ENCODE measurements at regions not wholly inside any gene's neighbourhood (a gene's known extent, or its start where the extent isn't known, plus 50 kb on each side); places are given as distances from the start of the nearest gene placed in this dataset.

DNA sequence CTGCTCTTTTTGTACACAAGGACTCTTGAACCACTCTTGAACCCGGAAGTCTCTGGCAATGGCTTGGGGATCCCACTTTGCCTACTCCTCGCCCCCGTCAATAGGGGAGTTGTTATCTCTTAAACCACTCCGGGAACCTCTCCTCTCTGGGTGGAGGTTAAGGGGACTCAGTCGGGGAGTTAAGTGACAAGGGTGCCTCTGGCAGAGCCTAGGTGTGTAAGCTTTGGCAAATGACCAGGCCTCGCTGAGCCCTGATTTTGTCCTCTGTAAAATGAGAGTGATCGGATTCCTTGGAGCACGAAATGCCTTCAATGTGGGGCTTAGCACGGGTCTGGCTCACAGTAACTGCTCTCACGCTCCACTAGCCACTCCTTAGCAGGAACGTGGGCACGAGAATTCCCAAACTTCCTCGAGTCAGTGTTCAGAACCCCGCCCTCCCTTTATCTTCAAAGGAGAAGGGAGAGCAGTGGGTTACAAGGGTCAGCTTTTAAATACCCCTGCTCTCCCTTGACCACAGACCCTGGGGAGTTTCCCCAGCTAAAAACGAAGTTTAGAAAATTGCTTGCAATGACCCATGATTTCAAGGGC, 193.3 kb downstream of the KATNAL1 start:
- Histone ChIP-seq H3K36me3 (ENCODE audit: low read depth, missing control alignments) (no peaks in the 10 kb centered on the region), H3K27ac (peak overlapping the region in 1 of 2 donors; percentile 62), H3K4me1 (peaks cover 19% of the 10 kb centered on the region), H3K4me3 (peak overlapping the region; percentile 54 to 62), H3K9me3 (no peaks in the 10 kb centered on the region), H3K27me3 (no peaks in the 10 kb centered on the region)
- TF ChIP-seq, protein P1, sequence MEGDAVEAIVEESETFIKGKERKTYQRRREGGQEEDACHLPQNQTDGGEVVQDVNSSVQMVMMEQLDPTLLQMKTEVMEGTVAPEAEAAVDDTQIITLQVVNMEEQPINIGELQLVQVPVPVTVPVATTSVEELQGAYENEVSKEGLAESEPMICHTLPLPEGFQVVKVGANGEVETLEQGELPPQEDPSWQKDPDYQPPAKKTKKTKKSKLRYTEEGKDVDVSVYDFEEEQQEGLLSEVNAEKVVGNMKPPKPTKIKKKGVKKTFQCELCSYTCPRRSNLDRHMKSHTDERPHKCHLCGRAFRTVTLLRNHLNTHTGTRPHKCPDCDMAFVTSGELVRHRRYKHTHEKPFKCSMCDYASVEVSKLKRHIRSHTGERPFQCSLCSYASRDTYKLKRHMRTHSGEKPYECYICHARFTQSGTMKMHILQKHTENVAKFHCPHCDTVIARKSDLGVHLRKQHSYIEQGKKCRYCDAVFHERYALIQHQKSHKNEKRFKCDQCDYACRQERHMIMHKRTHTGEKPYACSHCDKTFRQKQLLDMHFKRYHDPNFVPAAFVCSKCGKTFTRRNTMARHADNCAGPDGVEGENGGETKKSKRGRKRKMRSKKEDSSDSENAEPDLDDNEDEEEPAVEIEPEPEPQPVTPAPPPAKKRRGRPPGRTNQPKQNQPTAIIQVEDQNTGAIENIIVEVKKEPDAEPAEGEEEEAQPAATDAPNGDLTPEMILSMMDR (IDR thresholded peaks at IDR 0.05), result no peak
- TF ChIP-seq POLR2A (IDR thresholded peaks at IDR 0.05), result no peak
- peak; percentile 38 for DNase-seq
- intact Hi-C loops (cut with DNase I; ENCODE audit: low total_unique reads), result loop anchor here (10.0 kb wide), 2 partner anchors 339 to 609 kb away; no protein-coding TSS in a partner anchor
- 21 to 25% methylated on average over 10 to 15 of the region's 15 CpGs for WGBS, 2 donors

DNA sequence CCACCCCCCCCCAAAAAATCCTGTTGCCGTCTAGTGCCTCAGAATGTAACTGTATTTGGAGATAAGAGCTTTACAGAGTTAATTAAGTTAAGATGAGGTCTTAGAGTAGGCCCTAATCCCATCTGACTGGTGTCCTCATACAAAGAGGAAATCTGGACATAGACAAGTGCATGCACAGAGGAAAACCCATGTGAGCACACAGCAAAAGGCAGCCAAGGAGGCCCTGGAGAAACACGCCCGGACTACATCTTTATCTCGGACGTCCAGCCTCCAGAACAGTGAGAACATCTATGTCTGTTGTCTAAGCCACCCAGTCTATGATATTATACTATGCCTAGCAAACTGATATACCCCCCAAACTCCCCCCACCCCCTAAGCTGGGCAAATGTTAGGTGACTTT, 193.8 kb downstream of the KATNAL1 start:
- H3K9me3 ChIP-seq, result no peaks in the 10 kb centered on the region
- TF ChIP-seq POLR2A (IDR thresholded peaks at IDR 0.05), result no peak
- TF ChIP-seq, protein P1 (IDR thresholded peaks at IDR 0.05), result no peak
- WGBS, 2 donors, result 11 to 30% methylated on average over 5 of the region's 5 CpGs
- peak overlapping the region in 1 of 2 donors; percentile 62 for H3K27ac ChIP-seq
- peak; percentile 38 for DNase-seq
- no peaks in the 10 kb centered on the region for H3K36me3 ChIP-seq (ENCODE audit: low read depth, missing control alignments)
- no peak overlapping the region for H3K4me3 ChIP-seq
- no peaks in the 10 kb centered on the region for H3K27me3 ChIP-seq
- intact Hi-C loops (cut with DNase I; ENCODE audit: low total_unique reads), result loop anchor here (10.0 kb wide), 2 partner anchors 339 to 609 kb away; no protein-coding TSS in a partner anchor
- H3K4me1 ChIP-seq, result peaks cover 19% of the 10 kb centered on the region

DNA sequence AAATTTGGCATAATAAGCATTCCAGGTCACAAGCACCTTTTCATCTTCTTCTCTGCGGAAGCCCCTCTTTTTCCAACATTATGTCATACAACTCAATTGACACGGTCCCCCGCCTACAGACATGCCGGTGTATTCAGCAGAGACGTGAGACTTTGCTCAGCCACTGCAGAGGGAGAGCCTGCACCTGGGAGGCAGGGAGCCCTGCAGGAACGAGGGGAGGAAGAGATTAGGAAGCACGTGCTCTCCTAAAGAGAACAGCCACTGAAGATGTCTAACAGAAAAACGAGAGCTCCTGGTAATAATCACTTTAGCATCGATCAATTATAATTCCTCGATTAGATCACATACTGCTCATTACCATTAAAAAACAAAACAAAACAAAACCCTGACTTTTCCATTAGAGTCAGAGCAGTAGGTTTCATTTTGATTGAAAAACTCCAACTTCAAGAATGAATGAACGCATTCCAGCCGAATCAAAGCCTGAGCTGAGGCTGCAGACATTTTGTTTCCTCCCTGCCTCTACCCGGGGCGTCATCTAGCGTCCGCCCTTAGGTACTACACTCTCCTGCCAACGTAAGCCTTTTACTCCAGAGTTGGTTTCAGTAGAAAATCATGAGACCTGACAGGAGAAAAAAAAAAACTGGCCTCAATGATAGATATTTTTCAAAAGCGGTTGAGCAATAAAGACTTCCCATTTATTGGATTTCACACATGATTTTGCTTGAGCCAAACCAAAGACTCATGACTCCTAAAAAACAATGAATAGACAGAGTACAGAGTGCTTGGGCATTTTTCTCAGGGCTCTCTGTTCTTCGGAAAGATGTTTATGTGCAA, 194.5 kb downstream of the KATNAL1 start:
- H3K27ac ChIP-seq, result peak overlapping the region in 1 of 2 donors; percentile 62
- intact Hi-C loops (cut with DNase I; ENCODE audit: low total_unique reads), result loop anchor here (10.0 kb wide), 2 partner anchors 338 to 608 kb away; no protein-coding TSS in a partner anchor

DNA sequence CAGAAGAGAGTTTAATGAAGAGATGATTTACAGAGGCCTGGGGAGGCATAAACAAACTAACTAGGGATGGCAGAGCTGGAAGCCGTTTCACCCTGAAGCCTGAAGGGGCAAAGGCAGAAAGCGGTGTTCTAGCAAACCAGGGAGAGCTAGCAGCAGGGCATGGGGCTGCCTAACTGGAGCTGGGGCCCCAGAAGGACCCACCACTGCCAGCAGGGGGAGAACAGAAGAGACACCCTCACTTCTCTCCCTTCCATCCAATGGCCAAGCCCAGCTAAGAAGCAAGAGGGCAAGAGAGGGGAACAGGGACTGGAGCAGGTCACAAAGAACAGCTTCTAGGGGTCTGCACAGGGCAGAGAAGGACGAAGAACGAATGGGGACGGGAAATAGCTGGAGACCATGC, 195.5 kb downstream of the KATNAL1 start:
- H3K36me3 ChIP-seq (ENCODE audit: low read depth, missing control alignments), result no peaks in the 10 kb centered on the region
- intact Hi-C loops (cut with DNase I; ENCODE audit: low total_unique reads), result loop anchor here (10.0 kb wide), 2 partner anchors 337 to 607 kb away; no protein-coding TSS in a partner anchor
- TF ChIP-seq, protein P1 (IDR thresholded peaks at IDR 0.05), result no peak
- TF ChIP-seq POLR2A (IDR thresholded peaks at IDR 0.05), result no peak
- no peak for DNase-seq
- no peaks in the 10 kb centered on the region for H3K27me3 ChIP-seq
- peaks cover 19% of the 10 kb centered on the region for H3K4me1 ChIP-seq
- H3K9me3 ChIP-seq, result no peaks in the 10 kb centered on the region
- no peak overlapping the region for H3K4me3 ChIP-seq
- H3K27ac ChIP-seq, result no peak overlapping the region
- WGBS, 2 donors, result 59 to 80% methylated on average over 5 of the region's 5 CpGs

More for the DNA sequence above, 194.5 kb downstream of the KATNAL1 start:
- Histone ChIP-seq H3K4me1 (peaks cover 19% of the 10 kb centered on the region), H3K27me3 (no peaks in the 10 kb centered on the region), H3K9me3 (no peaks in the 10 kb centered on the region), H3K36me3 (ENCODE audit: low read depth, missing control alignments) (no peaks in the 10 kb centered on the region), H3K4me3 (peak overlapping the region in 1 of 2 donors; percentile 3)
- peak; percentile 83 for DNase-seq
- 16 to 17% methylated on average over 19 of the region's 19 CpGs for WGBS, 2 donors
- TF ChIP-seq POLR2A (IDR thresholded peaks at IDR 0.05), result no peak
- TF ChIP-seq, protein P1 (IDR thresholded peaks at IDR 0.05), result peak; percentile 94 to 99 (median 98)
